ENCODE measurements at regions not wholly inside any gene's neighbourhood (a gene's known extent, or its start where the extent isn't known, plus 50 kb on each side); places are given as distances from the start of the nearest gene placed in this dataset.

DNA sequence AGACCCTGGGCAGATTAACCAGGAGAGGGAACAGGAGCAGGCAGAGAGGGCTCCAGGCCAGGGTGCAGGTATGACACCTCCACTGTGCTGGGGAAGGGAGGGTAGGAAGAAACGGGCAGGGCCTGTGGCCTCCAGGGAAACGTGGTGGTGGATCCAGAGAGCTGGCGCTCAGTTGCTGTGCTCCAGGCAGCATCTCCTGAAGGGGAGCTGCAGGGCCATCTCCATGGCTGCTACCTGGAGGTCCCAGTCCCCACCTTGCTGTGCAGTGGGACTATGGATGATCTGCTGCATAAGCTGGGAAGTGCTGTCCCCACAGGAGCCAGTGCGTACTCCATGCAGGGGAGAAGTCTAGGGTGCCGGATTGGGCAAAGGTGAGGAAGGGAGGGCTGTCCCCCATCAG lies 125.9 kb upstream of the RUNX3 start:
- no peak for TF ChIP-seq POLR2A (IDR thresholded peaks at IDR 0.05)
- TF ChIP-seq, protein P1, sequence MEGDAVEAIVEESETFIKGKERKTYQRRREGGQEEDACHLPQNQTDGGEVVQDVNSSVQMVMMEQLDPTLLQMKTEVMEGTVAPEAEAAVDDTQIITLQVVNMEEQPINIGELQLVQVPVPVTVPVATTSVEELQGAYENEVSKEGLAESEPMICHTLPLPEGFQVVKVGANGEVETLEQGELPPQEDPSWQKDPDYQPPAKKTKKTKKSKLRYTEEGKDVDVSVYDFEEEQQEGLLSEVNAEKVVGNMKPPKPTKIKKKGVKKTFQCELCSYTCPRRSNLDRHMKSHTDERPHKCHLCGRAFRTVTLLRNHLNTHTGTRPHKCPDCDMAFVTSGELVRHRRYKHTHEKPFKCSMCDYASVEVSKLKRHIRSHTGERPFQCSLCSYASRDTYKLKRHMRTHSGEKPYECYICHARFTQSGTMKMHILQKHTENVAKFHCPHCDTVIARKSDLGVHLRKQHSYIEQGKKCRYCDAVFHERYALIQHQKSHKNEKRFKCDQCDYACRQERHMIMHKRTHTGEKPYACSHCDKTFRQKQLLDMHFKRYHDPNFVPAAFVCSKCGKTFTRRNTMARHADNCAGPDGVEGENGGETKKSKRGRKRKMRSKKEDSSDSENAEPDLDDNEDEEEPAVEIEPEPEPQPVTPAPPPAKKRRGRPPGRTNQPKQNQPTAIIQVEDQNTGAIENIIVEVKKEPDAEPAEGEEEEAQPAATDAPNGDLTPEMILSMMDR (IDR thresholded peaks at IDR 0.05): no peak
